ENCODE measurements at regions not wholly inside any gene's neighbourhood (a gene's known extent, or its start where the extent isn't known, plus 50 kb on each side); places are given as distances from the start of the nearest gene placed in this dataset.
"Not testable (repeated sequence)": the region's sequence is repeated elsewhere in the genome, so short reads cannot be mapped to it uniquely, and the experiment has no call there.

- not testable (repeated sequence) for H3K4me3 ChIP-seq (ENCODE audit: low read depth, low read length)
Observed at GRCh38 chr1:146729642-146730344, 208.3 kb upstream of the NBPF12 start.

- not testable (repeated sequence) for H3K4me3 ChIP-seq (ENCODE audit: low read depth, low read length)
Observed at GRCh38 chr1:146715054-146715453, 223.1 kb upstream of the NBPF12 start.

- not testable (repeated sequence) for H3K4me3 ChIP-seq (ENCODE audit: low read depth, low read length)
Observed at GRCh38 chr1:146710838-146711521, 227.1 kb upstream of the NBPF12 start.

- not testable (repeated sequence) for H3K4me3 ChIP-seq (ENCODE audit: low read depth, low read length)
Observed at GRCh38 chr1:146709302-146709701, 228.8 kb upstream of the NBPF12 start.

GRCh38 chr1:146704162-146704724 lies 233.9 kb upstream of the NBPF12 start:
- not testable (repeated sequence) for H3K4me3 ChIP-seq (ENCODE audit: low read depth, low read length)

- H3K4me3 ChIP-seq (ENCODE audit: low read depth, low read length), result not testable (repeated sequence)
Observed at GRCh38 chr1:146701320-146701719, 236.8 kb upstream of the NBPF12 start.

- not testable (repeated sequence) for H3K4me3 ChIP-seq (ENCODE audit: low read depth, low read length)
Observed at GRCh38 chr1:146695388-146695787, 242.7 kb upstream of the NBPF12 start.

GRCh38 chr1:146691798-146692197 lies 246.3 kb upstream of the NBPF12 start:
- not testable (repeated sequence) for H3K4me3 ChIP-seq (ENCODE audit: low read depth, low read length)

GRCh38 chr1:146688893-146689292 lies 249.2 kb upstream of the NBPF12 start:
- H3K4me3 ChIP-seq (ENCODE audit: low read depth, low read length), result not testable (repeated sequence)

GRCh38 chr1:146686777-146687366 lies 251.3 kb upstream of the NBPF12 start:
- H3K4me3 ChIP-seq (ENCODE audit: low read depth, low read length), result not testable (repeated sequence)

- H3K4me3 ChIP-seq (ENCODE audit: low read depth, low read length), result not testable (repeated sequence)
Observed at GRCh38 chr1:146683126-146683429, 255.0 kb upstream of the NBPF12 start.

GRCh38 chr1:146682227-146683125 lies 255.6 kb upstream of the NBPF12 start:
- H3K4me3 ChIP-seq (ENCODE audit: low read depth, low read length), result not testable (repeated sequence)

GRCh38 chr1:146673729-146674299 lies 264.3 kb upstream of the NBPF12 start:
- H3K4me3 ChIP-seq (ENCODE audit: low read depth, low read length), result not testable (repeated sequence)

- not testable (repeated sequence) for H3K4me3 ChIP-seq (ENCODE audit: low read depth, low read length)
Observed at GRCh38 chr1:146672608-146673007, 265.5 kb upstream of the NBPF12 start.

GRCh38 chr1:146671588-146671987 lies 266.5 kb upstream of the NBPF12 start:
- not testable (repeated sequence) for H3K4me3 ChIP-seq (ENCODE audit: low read depth, low read length)

GRCh38 chr1:146670832-146671566 lies 267.1 kb upstream of the NBPF12 start:
- H3K4me3 ChIP-seq (ENCODE audit: low read depth, low read length), result not testable (repeated sequence)

- not testable (repeated sequence) for H3K4me3 ChIP-seq (ENCODE audit: low read depth, low read length)
Observed at GRCh38 chr1:146666275-146666674, 271.8 kb upstream of the NBPF12 start.

- not testable (repeated sequence) for H3K4me3 ChIP-seq (ENCODE audit: low read depth, low read length)
Observed at GRCh38 chr1:146660242-146660641, 277.9 kb upstream of the NBPF12 start.

- H3K4me3 ChIP-seq (ENCODE audit: low read depth, low read length), result not testable (repeated sequence)
Observed at GRCh38 chr1:146656356-146657060, 281.6 kb upstream of the NBPF12 start.

All from WI38 (cell line).